ENCODE measurements at regions not wholly inside any gene's neighbourhood (a gene's known extent, or its start where the extent isn't known, plus 50 kb on each side); places are given as distances from the start of the nearest gene placed in this dataset.

DNA sequence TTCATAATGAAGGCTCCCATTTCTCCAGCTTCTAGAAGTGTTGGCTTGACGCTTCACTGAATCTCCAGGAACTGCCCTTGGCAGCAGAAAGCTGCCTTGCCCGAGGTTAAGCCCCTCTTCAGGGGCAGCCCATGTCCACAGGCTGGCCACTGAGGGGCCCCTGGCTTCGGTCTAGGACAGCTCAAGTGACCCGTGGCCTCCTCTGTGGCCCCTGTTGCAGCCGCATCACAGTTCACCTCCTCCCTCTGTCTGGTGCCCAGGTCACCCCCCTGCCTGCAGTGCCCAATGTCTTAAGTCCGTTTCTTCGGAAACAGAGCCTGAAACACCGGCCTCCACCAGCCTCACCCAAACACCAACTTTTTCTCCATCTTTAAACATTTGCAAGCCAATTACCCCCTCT, 279.2 kb upstream of the MKI67 start:
- ChIA-PET CTCF (interaction anchor here (1.2 kb wide), 1 partner anchor 227 kb away, joined by 3 read pairs; no protein-coding TSS in a partner anchor), RAD21 (ENCODE audit: low non-redundant PET in 1 of 2, low total read pairs in 2 of 2, uncharacterized antibody in 2 of 2, unreplicated experiment in 2 of 2) (no interaction called here), POLR2A (no interaction called here)
- Histone ChIP-seq H3K27ac (ENCODE audit: low read depth, low read length) (no peak overlapping the region), H3K36me3 (ENCODE audit: control insufficient read depth in 1 of 2, insufficient read depth in 2 of 2, low read length in 2 of 2) (no peaks in the 10 kb centered on the region), H2AFZ (ENCODE audit: low read depth, low read length, poor library complexity, severe bottlenecking) (no peak overlapping the region), H3K9ac (ENCODE audit: low read length) (no peak overlapping the region), H3K9me2 (ENCODE audit: insufficient read depth) (no peaks in the 10 kb centered on the region), H3K9me3 (ENCODE audit: control insufficient read depth in 1 of 2, insufficient read depth in 1 of 2, low read depth in 1 of 2, low read length in 2 of 2) (no peaks in the 10 kb centered on the region; a peak in 2 of 4 replicates), H3K4me2 (ENCODE audit: low read length) (no peak overlapping the region), H3K27me3 (ENCODE audit: insufficient read depth, low read length) (peaks cover 31% of the 10 kb centered on the region), H3K4me3 (replicated peaks in 1 of 2; ENCODE audit: low read depth in 1 of 2, low read length in 2 of 2) (no peak overlapping the region), H3K4me1 (ENCODE audit: control insufficient read depth in 1 of 2, insufficient read depth in 2 of 2, low read length in 2 of 2) (no peaks in the 10 kb centered on the region), H3K79me2 (ENCODE audit: insufficient read depth, low read length) (no peaks in the 10 kb centered on the region), H4K20me1 (ENCODE audit: insufficient read depth) (no peaks in the 10 kb centered on the region)
- TF ChIP-seq EZH2 (IDR thresholded peaks at IDR 0.05) = no peak
- TF ChIP-seq, protein P1, sequence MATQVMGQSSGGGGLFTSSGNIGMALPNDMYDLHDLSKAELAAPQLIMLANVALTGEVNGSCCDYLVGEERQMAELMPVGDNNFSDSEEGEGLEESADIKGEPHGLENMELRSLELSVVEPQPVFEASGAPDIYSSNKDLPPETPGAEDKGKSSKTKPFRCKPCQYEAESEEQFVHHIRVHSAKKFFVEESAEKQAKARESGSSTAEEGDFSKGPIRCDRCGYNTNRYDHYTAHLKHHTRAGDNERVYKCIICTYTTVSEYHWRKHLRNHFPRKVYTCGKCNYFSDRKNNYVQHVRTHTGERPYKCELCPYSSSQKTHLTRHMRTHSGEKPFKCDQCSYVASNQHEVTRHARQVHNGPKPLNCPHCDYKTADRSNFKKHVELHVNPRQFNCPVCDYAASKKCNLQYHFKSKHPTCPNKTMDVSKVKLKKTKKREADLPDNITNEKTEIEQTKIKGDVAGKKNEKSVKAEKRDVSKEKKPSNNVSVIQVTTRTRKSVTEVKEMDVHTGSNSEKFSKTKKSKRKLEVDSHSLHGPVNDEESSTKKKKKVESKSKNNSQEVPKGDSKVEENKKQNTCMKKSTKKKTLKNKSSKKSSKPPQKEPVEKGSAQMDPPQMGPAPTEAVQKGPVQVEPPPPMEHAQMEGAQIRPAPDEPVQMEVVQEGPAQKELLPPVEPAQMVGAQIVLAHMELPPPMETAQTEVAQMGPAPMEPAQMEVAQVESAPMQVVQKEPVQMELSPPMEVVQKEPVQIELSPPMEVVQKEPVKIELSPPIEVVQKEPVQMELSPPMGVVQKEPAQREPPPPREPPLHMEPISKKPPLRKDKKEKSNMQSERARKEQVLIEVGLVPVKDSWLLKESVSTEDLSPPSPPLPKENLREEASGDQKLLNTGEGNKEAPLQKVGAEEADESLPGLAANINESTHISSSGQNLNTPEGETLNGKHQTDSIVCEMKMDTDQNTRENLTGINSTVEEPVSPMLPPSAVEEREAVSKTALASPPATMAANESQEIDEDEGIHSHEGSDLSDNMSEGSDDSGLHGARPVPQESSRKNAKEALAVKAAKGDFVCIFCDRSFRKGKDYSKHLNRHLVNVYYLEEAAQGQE (IDR thresholded peaks at IDR 0.05; ENCODE audit: low read depth) = no peak
- no peak for TF ChIP-seq ELF1 (IDR thresholded peaks at IDR 0.05; ENCODE audit: borderline replicate concordance, low read depth)
- no peak for TF ChIP-seq CBX3 (IDR thresholded peaks at IDR 0.05; ENCODE audit: low read depth)
- no peak for TF ChIP-seq POLR2A (IDR thresholded peaks at IDR 0.05; ENCODE audit: borderline replicate concordance, extremely low read depth, insufficient read depth, insufficient read length)
- no peak for TF ChIP-seq SP1 (IDR thresholded peaks at IDR 0.05; ENCODE audit: low read depth)
- TF ChIP-seq SRF (IDR thresholded peaks at IDR 0.05; ENCODE audit: low read depth) = no peak
- TF ChIP-seq YY1 (IDR thresholded peaks at IDR 0.05; ENCODE audit: extremely low read depth, insufficient replicate concordance, low read depth, low read length) = no peak
- no peak for TF ChIP-seq CTCF (IDR thresholded peaks at IDR 0.05 in 2 of 3, conservative IDR thresholded peaks at IDR 0.05 in 1 of 3; ENCODE audit: borderline replicate concordance in 1 of 3, insufficient read depth in 1 of 3, low read depth in 2 of 3, low read length in 2 of 3)
- TF ChIP-seq, protein P2, sequence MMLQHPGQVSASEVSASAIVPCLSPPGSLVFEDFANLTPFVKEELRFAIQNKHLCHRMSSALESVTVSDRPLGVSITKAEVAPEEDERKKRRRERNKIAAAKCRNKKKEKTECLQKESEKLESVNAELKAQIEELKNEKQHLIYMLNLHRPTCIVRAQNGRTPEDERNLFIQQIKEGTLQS (IDR thresholded peaks at IDR 0.05) = no peak
- no peak for TF ChIP-seq EGR1 (IDR thresholded peaks at IDR 0.05; ENCODE audit: low read depth)
- no peak for TF ChIP-seq JUND (IDR thresholded peaks at IDR 0.05)
- TF ChIP-seq CEBPB (IDR thresholded peaks at IDR 0.05; ENCODE audit: low read depth) = no peak
- no peak for TF ChIP-seq RAD21 (IDR thresholded peaks at IDR 0.05; ENCODE audit: low read depth)
- no peak for TF ChIP-seq FOSL1 (IDR thresholded peaks at IDR 0.05; ENCODE audit: low read depth)
- DNase-seq (ENCODE audit: low read depth, low spot score) (no peak), ATAC-seq (peak; percentile 36; the same call in 1 of the 2 replicates)
- intact Hi-C loops (cut with micrococcal nuclease) = no loop called here
- no TSS peak for BruUV-seq (replicated peaks)
